HepG2 (cell line): ENCODE measurements at regions not wholly inside any gene's neighbourhood (a gene's known extent, or its start where the extent isn't known, plus 50 kb on each side); places are given as distances from the start of the nearest gene placed in this dataset.

Experiments used
- ATAC-seq: fragments of 200-7000 bp; cut with Tn5 transposase; 3 replicates; pipeline ENCODE4 v1.9.1; 2020; ENCODE audit warnings: mild to moderate bottlenecking, moderate library complexity
- BruUV-seq: library from RNA; stranded (reverse); fragments of 400-500 nt; replicated peaks from 2 replicates; lab custom pipeline; 2021; lab: Mats Ljungman, UMichigan
- CTCF ChIA-PET: fragments of 300-600 bp; formaldehyde crosslinking; extraction: SDS; loops from one replicate; lab custom pipeline; 2021; ENCODE audit warnings: low total read pairs, inconsistent platforms, low intra/inter-chr PET ratio; lab: Yijun Ruan, JAX
- POLR2A ChIA-PET: fragments of 350-600 bp; sonication (Branson Sonifier 250); formaldehyde crosslinking; loops from one replicate; lab custom pipeline; 2020; ENCODE audit warnings: antibody characterized with exemption, inconsistent platforms; lab: Yijun Ruan, JAX
- DNase-seq: peaks from one replicate; pipeline ENCODE4 v3.0.0-alpha.2; 2015; ENCODE audit warnings: low spot score
- FAIRE-seq: peaks from 3 replicates; lab custom pipeline; 2011; peaks lifted over from hg19 to GRCh38; lab: Jason Lieb, UNC
- H2AFZ ChIP-seq: one replicate; pipeline ENCODE4 v1.6.1; 2011; ENCODE audit warnings: low read length, inconsistent platforms
- H3K27ac ChIP-seq: fragments of 300-600 bp; 3 replicates; pipeline ENCODE4 v1.8.0; 2011; ENCODE audit warnings: mixed run types, mild to moderate bottlenecking, mixed read lengths, low read length, inconsistent platforms; ENCODE audit not compliant: insufficient read depth; ENCODE audit errors: extremely low read length
- H3K27me3 ChIP-seq, 2 experiments: fragments of 200-600 bp in 1 of 2; 2 replicates in 1 of 2; 3 replicates in 1 of 2; pipeline versions ENCODE4 v1.6.0 to v1.8.0; 2011; ENCODE audit warnings: low read length in 2 of 2, mild to moderate bottlenecking in 2 of 2, moderate library complexity in 2 of 2, inconsistent platforms in 1 of 2; ENCODE audit not compliant: insufficient read depth in 2 of 2, control insufficient read depth in 1 of 2
- H3K36me3 ChIP-seq, 2 experiments: fragments of 200-600 bp in 1 of 2; replicated peaks in 1 of 2; 2 replicates in 1 of 2; 3 replicates in 1 of 2; pipeline versions ENCODE4 v1.5.1 to v1.8.0; 2011; ENCODE audit warnings: low read length in 2 of 2, inconsistent platforms in 1 of 2; ENCODE audit not compliant: insufficient read depth in 2 of 2, control insufficient read depth in 1 of 2
- H3K4me1 ChIP-seq: 2 replicates; pipeline ENCODE4 v1.5.1; 2012; ENCODE audit warnings: low read length, inconsistent platforms; ENCODE audit not compliant: insufficient read depth
- H3K4me2 ChIP-seq: 2 replicates; pipeline ENCODE4 v1.6.0; 2011; ENCODE audit warnings: low read depth, low read length, inconsistent platforms
- H3K4me3 ChIP-seq, 3 experiments: fragments of 200-600 bp in 1 of 3; sonication (generic), shearing (Covaris generic) in 1 of 3; replicated peaks in 1 of 3; 2 replicates each; pipeline ENCODE4 v1.5.1; 2011 to 2016; ENCODE audit warnings: low read length in 3 of 3, inconsistent platforms in 2 of 3, low read depth in 2 of 3, mild to moderate bottlenecking in 2 of 3, control low read depth in 1 of 3, mixed read lengths in 1 of 3; ENCODE audit not compliant: insufficient read depth in 1 of 3
- H3K79me2 ChIP-seq: one replicate; pipeline ENCODE4 v1.6.1; 2011; ENCODE audit warnings: low read length, inconsistent platforms; ENCODE audit not compliant: insufficient read depth
- H3K9ac ChIP-seq: 2 replicates; pipeline ENCODE4 v1.6.0; 2011; ENCODE audit warnings: mild to moderate bottlenecking, low read depth, low read length, inconsistent platforms; ENCODE audit not compliant: insufficient read depth
- H3K9me3 ChIP-seq: 2 replicates; pipeline ENCODE4 v1.5.1; 2012; ENCODE audit warnings: mild to moderate bottlenecking, low read length
- H4K20me1 ChIP-seq: 2 replicates; pipeline ENCODE4 v1.6.0; 2011; ENCODE audit warnings: inconsistent platforms, mild to moderate bottlenecking, low read length, moderate library complexity; ENCODE audit not compliant: insufficient read depth
- NCOA2 ChIP-seq: sonication (generic); formaldehyde crosslinking; IDR thresholded peaks from 2 replicates; pipeline ENCODE4 v1.8.0; 2022; ENCODE audit warnings: inconsistent platforms
- NCOR1 ChIP-seq: fragments of 200-600 bp; sonication (generic); IDR thresholded peaks from 2 replicates; pipeline ENCODE4 v1.7.0; 2017; ENCODE audit warnings: antibody characterized with exemption, low read length, borderline replicate concordance
- POLR2A ChIP-seq, 2 experiments: IDR thresholded peaks; 2 replicates each; pipeline ENCODE4 v1.6.1; 2011; ENCODE audit warnings: low read depth in 2 of 2, low read length in 2 of 2, mild to moderate bottlenecking in 1 of 2, moderate library complexity in 1 of 2; ENCODE audit not compliant: insufficient read depth in 1 of 2
- TFE3 ChIP-seq: IDR thresholded peaks from 2 replicates; pipeline ENCODE4 v1.6.1; 2016
- ZBTB49 ChIP-seq: sonication (generic); formaldehyde crosslinking; IDR thresholded peaks from 2 replicates; pipeline ENCODE4 v1.4.0; 2020; ENCODE audit warnings: missing genetic modification reagents, borderline replicate concordance
- ZNF451 ChIP-seq: sonication (generic); formaldehyde crosslinking; IDR thresholded peaks from 2 replicates; pipeline ENCODE4 v1.5.0; 2020; ENCODE audit warnings: mild to moderate bottlenecking, missing genetic modification reagents
- ZNF768 ChIP-seq: sonication (generic); formaldehyde crosslinking; IDR thresholded peaks from 2 replicates; pipeline ENCODE4 v1.4.0; 2020; ENCODE audit warnings: missing genetic modification reagents
- WGBS: methylation state at CpG from one replicate; pipeline ENCODE4 v1.1.6; 2017; ENCODE audit warnings: low lambda C conversion rate; 5-methylcytosine and 5-hydroxymethylcytosine counted together
- in situ Hi-C: cut with HindIII; loops from 2 replicates; pipeline ENCODE4 v1.10.0; 2017; ENCODE audit warnings: low pct_unique_long_range_greater_than_20kb; ENCODE audit not compliant: extremely low pct_ligation_motif_present
- intact Hi-C: fragments of 100-400 bp; cut with micrococcal nuclease; formaldehyde crosslinking; loops from one replicate; pipeline ENCODE4 v1.10.0; 2022; ENCODE audit not compliant: unreplicated experiment

- H3K79me2 ChIP-seq: no peaks in the 10 kb centered on the region
- CTCF ChIA-PET: no interaction called here
- intact Hi-C loops: no loop called here
- H4K20me1 ChIP-seq: no peaks in the 10 kb centered on the region
- H3K4me3 ChIP-seq: no peak overlapping the region
- H3K4me1 ChIP-seq: peaks cover 9% of the 10 kb centered on the region; the same call in 1 of the 2 replicates
- FAIRE-seq: no peak
- H2AFZ ChIP-seq: no peak overlapping the region
- TF ChIP-seq POLR2A (IDR thresholded peaks at IDR 0.05; ENCODE audit: insufficient read depth in 1 of 2, low read depth in 2 of 2, low read length in 2 of 2): no peak
- TF ChIP-seq ZNF768 (CRISPR knock-in tag): peak; percentile 77; the same call in 1 of the 2 replicates
- TF ChIP-seq, all 625 proteins: peak for 1
- H3K36me3 ChIP-seq: no peaks in the 10 kb centered on the region
- ATAC-seq: no peak
- WGBS: 68% methylated on average over 4 of the region's 4 CpGs
- no peak overlapping the region for H3K9ac ChIP-seq
- no peak overlapping the region for H3K27ac ChIP-seq
- in situ Hi-C loops: no loop called here
- no peaks in the 10 kb centered on the region for H3K9me3 ChIP-seq
- H3K4me2 ChIP-seq: no peak overlapping the region
- POLR2A ChIA-PET: no interaction called here
- no TSS peak for BruUV-seq
- H3K27me3 ChIP-seq: 0 out of 5 replicates have a peak, but pooled peaks cover 0 to 3% of the 10 kb centered on the region in 2 experiments
- no peak for DNase-seq
Measured at GRCh38 chr6:148217051-148217450, 125.6 kb upstream of the SASH1 start.

GRCh38 chr6:148217921-148218320 lies 124.7 kb upstream of the SASH1 start:
- FAIRE-seq: no peak
- 55% methylated on average over 3 of the region's 3 CpGs for WGBS
- intact Hi-C loops (no loop called here), in situ Hi-C loops (no loop called here)
- Histone ChIP-seq H3K4me3 (no peak overlapping the region), H3K36me3 (no peaks in the 10 kb centered on the region), H3K4me2 (no peak overlapping the region), H3K79me2 (no peaks in the 10 kb centered on the region), H3K27ac (no peak overlapping the region), H4K20me1 (no peaks in the 10 kb centered on the region), H3K9me3 (no peaks in the 10 kb centered on the region), H2AFZ (no peak overlapping the region), H3K4me1 (peaks cover 9% of the 10 kb centered on the region; the same call in 1 of the 2 replicates)
- ChIA-PET CTCF (no interaction called here), POLR2A (no interaction called here)
- BruUV-seq: no TSS peak
- ATAC-seq: no peak
- TF ChIP-seq NCOA2 (CRISPR knock-in tag): no peak
- no peak for TF ChIP-seq NCOR1
- TF ChIP-seq ZNF451 (CRISPR knock-in tag): no peak
- TF ChIP-seq ZBTB49: no peak
- TF ChIP-seq TFE3 (CRISPR knock-in tag): no peak
- TF ChIP-seq, all 625 proteins: peak for 0
- no peaks in the 10 kb centered on the region for H3K27me3 ChIP-seq
- no peak for DNase-seq
- no peak overlapping the region for H3K9ac ChIP-seq
